ENCODE measurements at regions not wholly inside any gene's neighbourhood (a gene's known extent, or its start where the extent isn't known, plus 50 kb on each side); places are given as distances from the start of the nearest gene placed in this dataset.

- TF ChIP-seq CTCF (IDR thresholded peaks at IDR 0.05) (no peak), EZH2 (IDR thresholded peaks at IDR 0.05; ENCODE audit: borderline replicate concordance, insufficient read depth, low read depth, low read length, poor library complexity, severe bottlenecking) (no peak)
Observed at GRCh38 chr4:81678801-81679200, 207.1 kb upstream of the RASGEF1B start.
